ACHN (cell line): ENCODE measurements at regions not wholly inside any gene's neighbourhood (a gene's known extent, or its start where the extent isn't known, plus 50 kb on each side); places are given as distances from the start of the nearest gene placed in this dataset.

Experiments
- DNase-seq: peaks from one replicate; pipeline ENCODE4 v3.0.0-alpha.2; 2015
- in situ Hi-C: cut with HindIII; loops from 2 replicates; pipeline ENCODE4 v1.10.0; 2017; ENCODE audit warnings: low sequenced_read_pairs, low pct_ligation_motif_present, low pct_unique_long_range_greater_than_20kb

DNA sequence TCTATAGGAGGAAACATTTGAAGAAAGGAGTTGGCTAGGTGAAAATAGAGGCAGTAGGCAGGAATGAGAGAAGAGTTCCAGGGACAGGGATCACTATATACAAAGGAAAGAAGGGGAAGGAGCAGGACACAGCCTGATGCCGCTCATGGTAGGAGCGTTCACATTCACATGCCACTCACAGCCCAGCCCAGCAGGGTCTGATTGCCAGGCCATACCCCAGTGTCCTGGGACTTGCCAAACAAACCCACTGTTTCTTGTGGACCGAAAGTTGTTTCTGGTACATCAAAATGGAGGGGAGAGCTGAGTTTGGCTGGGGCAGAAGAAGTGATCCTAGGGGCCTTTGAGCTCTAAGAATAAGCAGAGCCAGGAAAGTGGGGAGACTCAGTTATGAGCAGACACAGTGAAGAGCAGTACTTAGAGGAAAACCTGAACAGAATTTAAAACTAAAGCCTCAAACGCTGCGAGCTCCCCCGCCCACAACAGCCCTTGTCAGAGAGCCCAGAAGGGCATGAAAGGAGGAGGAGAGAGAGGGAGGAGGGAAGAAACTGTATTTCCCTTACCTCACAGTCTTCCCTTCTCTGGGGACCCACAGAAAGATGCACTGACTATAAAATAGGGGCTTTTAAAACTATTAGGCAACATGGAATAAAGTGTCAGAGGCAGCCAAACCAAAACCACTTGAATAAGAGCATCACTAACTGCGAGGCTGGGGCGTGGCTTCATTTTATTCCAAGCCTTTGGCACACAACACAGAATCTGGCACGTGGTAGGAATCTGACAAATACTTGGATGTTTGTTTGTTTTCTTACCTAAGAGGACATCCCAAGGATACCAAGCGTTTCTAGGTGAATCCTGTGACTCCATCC lies 129.0 kb downstream of the RPL22L1 start:
- DNase-seq: no peak
- in situ Hi-C loops: no loop called here

DNA sequence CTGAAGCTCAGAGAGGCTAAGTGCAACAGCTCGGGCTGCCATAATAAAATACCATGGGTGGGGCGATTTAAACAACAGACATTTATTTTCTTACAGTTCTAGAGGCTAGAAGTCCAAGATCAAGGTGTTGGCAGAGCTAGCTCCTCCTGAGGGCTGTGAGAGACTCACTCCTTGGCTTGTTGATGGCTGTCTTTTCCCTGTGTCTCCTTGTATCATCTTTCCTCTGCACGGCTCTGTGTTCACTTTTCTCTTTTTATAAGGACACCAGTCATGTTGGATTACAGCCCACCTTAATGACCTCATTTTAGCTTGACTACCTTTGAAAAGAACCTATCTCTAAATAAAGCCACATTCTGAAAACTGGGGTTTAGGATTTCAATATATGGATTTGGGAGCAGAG lies 129.7 kb downstream of the RPL22L1 start:
- no peak for DNase-seq

GRCh38 chr3:170739410-170739809 lies 130.6 kb downstream of the RPL22L1 start:
- no peak for DNase-seq
- in situ Hi-C loops: no loop called here

More for the DNA sequence above, 129.7 kb downstream of the RPL22L1 start:
- in situ Hi-C loops: no loop called here

DNA sequence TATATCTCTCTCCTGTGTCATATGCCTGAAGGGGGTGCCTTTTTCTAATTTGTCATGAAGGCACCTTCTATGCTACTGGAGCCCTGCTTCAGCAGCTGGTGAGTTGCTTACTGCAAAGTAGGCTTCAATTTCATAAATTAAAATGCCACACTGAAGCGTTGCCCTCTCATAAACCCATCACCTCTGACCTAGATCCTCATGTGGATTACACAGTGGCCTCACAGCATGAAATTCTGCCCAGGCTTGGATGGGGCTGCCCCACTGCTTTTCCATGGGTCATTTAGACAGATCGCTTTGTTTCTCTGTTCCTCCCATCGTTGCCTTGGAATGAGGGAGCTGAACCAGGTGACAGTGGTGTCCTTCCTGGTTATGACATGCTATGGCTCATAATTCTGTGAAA lies 131.2 kb downstream of the RPL22L1 start:
- no peak for DNase-seq
- in situ Hi-C loops: no loop called here

GRCh38 chr3:170737498-170738162 lies 132.4 kb downstream of the RPL22L1 start:
- DNase-seq: no peak
- in situ Hi-C loops: no loop called here

GRCh38 chr3:170735821-170736220 lies 134.2 kb downstream of the RPL22L1 start:
- in situ Hi-C loops: no loop called here
- DNase-seq: no peak

DNA sequence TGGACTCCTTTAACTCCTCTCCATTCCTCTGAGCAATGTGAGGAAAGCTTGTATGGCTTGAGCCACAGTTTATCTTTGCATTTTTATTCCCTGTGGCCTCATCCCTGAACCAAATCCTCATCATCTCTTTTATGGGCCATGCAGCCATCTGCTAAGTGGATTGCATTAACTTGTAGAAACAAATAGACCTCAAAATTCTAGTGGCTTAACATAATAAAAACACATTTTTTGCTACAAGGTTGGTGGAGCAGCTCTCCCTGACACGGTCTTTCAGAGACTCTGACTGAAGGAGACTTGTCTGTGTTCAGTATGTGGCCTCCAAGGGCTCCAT lies 135.3 kb downstream of the RPL22L1 start:
- in situ Hi-C loops: no loop called here
- DNase-seq: no peak

DNA sequence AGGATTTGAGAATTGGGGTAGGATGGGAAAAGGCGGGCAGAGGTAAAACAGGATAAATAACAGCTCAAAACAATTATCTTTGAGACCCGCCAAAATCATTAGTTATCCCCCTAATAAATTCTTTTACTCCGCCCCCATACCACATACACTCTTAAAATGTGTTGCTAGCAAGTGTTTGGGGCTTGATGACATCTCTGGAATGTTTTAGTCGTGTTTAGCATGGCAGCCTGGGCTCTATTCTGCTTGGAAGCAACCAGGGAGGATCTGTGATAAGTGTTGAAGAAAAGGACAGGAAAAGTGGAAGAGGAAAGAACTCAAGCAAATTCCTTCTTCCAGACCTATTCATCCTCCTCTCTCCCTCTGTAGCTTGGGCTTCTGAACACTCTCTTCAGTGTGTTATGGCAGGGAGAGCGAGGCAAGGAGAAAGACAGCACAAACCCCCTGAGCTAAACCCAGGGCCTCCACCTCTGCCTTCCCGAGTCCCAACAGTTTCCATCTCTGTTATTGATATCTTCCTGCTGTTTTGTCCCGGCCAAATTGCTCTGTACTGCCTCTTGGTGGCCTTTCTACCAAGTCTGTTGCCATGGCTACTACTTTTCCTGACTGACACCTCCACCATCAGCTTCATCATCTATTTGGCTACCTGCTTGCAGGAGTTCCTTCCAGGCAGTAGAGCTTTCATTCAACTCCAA lies 135.8 kb downstream of the RPL22L1 start:
- no peak for DNase-seq
- in situ Hi-C loops: no loop called here

DNA sequence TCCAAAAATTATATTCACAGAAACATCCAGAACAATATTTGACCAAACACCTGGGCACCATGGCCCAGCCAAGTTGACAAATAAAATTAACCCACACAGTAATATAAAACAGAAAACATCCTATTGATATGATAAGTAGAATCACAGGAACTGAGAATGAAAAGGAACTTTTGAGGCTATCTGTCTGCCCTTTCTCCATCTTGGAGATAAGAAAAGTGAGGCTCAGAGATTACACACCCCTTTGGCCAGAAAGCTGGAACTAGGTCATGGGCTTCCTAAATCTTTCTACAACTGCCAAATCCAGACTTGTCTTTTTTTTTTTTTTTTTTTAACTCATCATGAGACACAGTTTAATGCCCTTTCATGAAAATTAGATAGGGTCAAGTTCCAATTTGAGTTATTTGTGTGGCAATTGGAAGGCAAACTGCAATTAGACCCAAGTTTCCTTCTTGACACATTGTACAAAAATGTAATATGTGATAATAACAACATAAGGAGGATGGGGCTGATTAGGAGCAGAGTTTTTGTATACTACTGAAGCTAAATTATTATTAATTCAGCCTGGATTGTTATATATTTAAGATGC lies 137.2 kb downstream of the RPL22L1 start:
- no peak for DNase-seq
- in situ Hi-C loops: no loop called here

GRCh38 chr3:170731281-170731680 lies 138.7 kb downstream of the RPL22L1 start:
- in situ Hi-C loops: no loop called here
- no peak for DNase-seq

DNA sequence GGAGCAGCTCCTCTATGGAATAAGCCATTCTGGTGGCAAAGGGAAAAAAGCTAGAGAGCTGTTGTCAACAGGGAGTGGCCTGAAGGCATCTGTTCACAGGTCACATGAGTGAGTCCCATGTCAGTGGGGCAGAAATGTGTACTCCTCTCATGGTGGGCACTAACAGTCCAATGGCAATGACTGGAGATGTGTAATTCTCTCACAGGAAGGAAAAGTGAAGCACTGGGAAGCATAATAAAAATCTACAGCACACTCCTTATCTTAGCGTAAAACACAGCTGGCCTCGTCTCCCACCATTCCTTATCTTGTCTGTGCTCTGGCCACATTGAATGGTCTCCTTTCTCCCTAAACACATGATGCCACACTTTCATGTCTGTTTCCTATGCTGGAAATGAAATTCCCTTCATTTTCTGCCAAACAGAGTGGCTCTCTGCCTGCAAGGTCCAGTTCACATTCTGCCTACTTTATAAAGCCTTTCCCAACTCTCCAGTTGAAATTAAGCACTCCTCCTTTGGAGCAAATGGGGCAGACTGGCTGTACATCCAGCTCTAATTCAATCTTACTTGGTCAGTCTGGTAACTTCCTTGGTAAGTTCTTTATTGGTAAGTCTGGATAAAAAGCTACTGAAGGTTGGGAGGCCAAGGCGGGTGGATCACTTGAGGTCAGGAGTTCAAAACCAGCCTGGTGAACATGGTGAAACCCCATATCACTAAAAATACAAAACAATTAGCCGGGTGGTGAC lies 139.8 kb downstream of the RPL22L1 start:
- in situ Hi-C loops: no loop called here
- no peak for DNase-seq

DNA sequence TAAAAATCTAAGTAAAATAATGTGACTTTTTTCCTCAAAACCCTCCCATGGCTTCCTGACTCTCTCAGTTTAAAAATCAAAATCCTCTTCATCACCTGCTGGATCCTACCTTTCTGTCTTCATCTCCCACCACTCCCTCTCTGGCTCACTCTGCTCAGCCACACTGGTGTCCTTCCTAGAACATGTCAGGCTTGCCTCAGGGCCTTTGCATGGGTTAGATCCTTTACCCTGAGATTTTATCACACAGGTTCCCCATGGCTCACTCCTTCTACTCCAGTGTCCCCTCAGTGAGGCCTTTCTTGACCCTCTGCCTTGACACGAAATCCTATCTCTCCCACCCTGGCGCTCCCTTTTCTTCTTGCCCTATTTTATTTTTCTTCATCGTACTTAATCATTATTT lies 141.8 kb downstream of the RPL22L1 start:
- in situ Hi-C loops: no loop called here
- no peak for DNase-seq

DNA sequence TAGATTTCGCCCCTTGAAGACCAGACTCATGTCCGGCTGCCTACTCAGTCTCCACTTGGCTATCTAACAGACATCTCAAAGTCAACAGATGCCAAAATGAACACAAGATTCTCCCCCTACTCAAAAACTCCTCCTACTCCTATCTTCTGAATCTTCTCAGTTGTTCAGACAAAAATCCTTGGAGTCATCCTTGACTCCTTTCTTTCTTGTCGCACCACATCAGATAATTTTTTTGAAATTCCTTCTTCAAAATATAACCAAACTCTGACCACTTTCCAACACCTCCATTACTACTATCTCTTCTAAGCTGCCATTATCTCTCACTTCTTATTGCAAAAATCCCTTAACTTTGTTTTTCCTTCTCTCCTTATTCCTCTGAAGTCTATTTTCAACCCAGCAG lies 141.9 kb upstream of the SLC7A14 start:
- in situ Hi-C loops: no loop called here
- DNase-seq: no peak

- peak; percentile 83 for DNase-seq
- in situ Hi-C loops: no loop called here
These were observed 141.2 kb upstream of the SLC7A14 start for GRCh38 chr3:170726976-170727661.

GRCh38 chr3:170725285-170725731 lies 139.4 kb upstream of the SLC7A14 start:
- DNase-seq: no peak
- in situ Hi-C loops: no loop called here

GRCh38 chr3:170724599-170725280 lies 138.9 kb upstream of the SLC7A14 start:
- in situ Hi-C loops: no loop called here
- no peak for DNase-seq

DNA sequence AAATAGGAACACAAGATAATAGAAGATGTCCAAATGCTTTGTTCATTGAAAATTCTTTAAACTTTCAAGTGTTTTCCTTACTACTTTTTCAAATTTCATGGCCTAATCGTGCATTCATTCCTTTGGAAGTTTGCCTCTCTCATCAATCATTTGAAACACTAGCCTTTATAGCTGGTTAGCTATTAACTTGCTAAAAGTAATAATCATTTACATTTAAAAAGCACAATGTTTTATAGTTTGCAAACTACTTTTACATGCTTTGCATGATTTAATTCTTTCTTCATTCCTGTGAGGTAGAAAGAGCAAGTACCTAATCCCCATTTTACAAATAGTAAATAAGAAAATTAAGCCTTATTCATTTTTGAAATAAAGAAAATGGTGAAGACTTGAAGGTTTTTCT lies 137.4 kb upstream of the SLC7A14 start:
- DNase-seq: no peak
- in situ Hi-C loops: no loop called here

DNA sequence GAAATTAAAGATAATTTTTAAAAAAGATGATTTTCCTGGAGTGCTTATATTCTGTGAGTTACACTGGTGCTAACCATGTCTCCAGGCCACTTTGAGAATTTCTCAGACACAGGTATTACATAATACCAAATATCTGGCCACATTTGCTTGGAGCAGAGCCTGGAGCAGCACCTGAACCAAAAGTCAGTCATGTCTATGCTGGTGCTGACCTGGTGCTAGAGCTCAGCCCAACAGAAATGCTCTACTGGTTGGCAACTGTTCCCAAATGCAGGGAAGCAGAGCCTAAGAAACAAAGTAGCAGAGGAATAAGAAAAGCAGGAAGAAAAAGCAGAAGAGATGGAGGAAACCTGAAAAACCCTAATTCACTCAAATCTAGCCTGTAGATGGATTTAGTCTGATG lies 135.7 kb upstream of the SLC7A14 start:
- no peak for DNase-seq
- in situ Hi-C loops: no loop called here
